GM13977 (cell line): ENCODE measurements at regions not wholly inside any gene's neighbourhood (a gene's known extent, or its start where the extent isn't known, plus 50 kb on each side); places are given as distances from the start of the nearest gene placed in this dataset.
A peak's percentile ranks its signal among the peaks of the same experiment; 100 is the strongest.

Experiments used
- DNase-seq: peaks from one replicate; pipeline ENCODE4 v3.0.0; 2012; ENCODE audit warnings: low spot score
- CTCF ChIP-seq: IDR thresholded peaks from 2 replicates; pipeline ENCODE4 v1.5.1; 2012; ENCODE audit warnings: mild to moderate bottlenecking, control low read depth; ENCODE audit not compliant: insufficient read depth; ENCODE audit errors: extremely low read depth, missing control alignments
- in situ Hi-C: fragments of 300-500 bp; cut with MboI; formaldehyde crosslinking; loops from one replicate; pipeline ENCODE4 v1.12.0; 2022; ENCODE audit warnings: low sequenced_read_pairs, low pct_unique_long_range_greater_than_20kb, mixed read lengths, inconsistent platforms; ENCODE audit not compliant: unreplicated experiment

GRCh38 chr13:70960841-70961443 lies 852.7 kb upstream of the KLHL1 start:
- peak; percentile 11 for DNase-seq

GRCh38 chr13:70959035-70959775 lies 851.0 kb upstream of the KLHL1 start:
- DNase-seq: no peak
- in situ Hi-C loops: no loop called here

More at GRCh38 chr13:70960841-70961443, 852.7 kb upstream of the KLHL1 start:
- in situ Hi-C loops: no loop called here
- peak; percentile 59 for TF ChIP-seq CTCF

GRCh38 chr13:70955887-70956286 lies 847.6 kb upstream of the KLHL1 start:
- TF ChIP-seq CTCF: no peak
- DNase-seq: no peak
- in situ Hi-C loops: no loop called here

More at GRCh38 chr13:70959035-70959775, 851.0 kb upstream of the KLHL1 start:
- TF ChIP-seq CTCF: no peak

GRCh38 chr13:70950664-70951063 lies 842.4 kb upstream of the KLHL1 start:
- DNase-seq: no peak
- no peak for TF ChIP-seq CTCF
- in situ Hi-C loops: no loop called here

GRCh38 chr13:70945506-70945905 lies 837.3 kb upstream of the KLHL1 start:
- DNase-seq: no peak
- in situ Hi-C loops: no loop called here
- no peak for TF ChIP-seq CTCF

GRCh38 chr13:70941454-70941853 lies 833.2 kb upstream of the KLHL1 start:
- TF ChIP-seq CTCF: no peak
- in situ Hi-C loops: no loop called here
- no peak for DNase-seq
